ENCODE measurements at regions not wholly inside any gene's neighbourhood (a gene's known extent, or its start where the extent isn't known, plus 50 kb on each side); places are given as distances from the start of the nearest gene placed in this dataset.

DNA sequence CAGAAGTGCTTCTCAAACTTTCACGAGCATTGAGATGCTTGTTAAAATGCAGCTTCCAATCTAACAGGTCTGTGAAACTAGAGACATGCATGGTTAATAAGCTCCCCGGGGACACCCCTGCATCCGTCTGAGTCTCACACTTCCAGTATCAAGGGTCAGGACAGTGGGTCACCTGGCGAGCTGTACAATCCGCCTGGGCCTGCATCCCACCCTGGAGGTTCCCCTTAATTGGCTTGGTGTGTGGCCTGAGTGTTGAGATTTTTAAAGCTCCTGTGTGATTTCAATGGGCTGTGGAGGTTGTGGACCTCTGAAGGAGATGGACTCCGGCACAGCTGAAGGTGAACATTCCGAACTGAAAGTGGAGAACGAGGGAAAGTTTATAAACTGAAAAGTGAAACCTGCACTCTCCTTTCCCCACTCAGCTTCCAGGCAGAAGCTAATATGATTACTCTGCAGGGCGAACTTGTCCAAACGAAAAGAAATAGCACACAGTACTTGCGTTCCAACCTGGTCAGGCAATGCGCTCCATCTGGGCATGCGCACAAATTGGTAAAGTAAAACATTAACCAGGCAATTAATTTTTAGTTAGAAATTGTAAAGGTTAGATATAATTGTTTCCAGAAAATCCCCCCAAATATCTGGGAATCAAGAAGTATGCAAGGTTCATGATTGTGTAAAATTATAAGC lies 191.7 kb upstream of the ALKAL2 start:
- no peak for DNase-seq

DNA sequence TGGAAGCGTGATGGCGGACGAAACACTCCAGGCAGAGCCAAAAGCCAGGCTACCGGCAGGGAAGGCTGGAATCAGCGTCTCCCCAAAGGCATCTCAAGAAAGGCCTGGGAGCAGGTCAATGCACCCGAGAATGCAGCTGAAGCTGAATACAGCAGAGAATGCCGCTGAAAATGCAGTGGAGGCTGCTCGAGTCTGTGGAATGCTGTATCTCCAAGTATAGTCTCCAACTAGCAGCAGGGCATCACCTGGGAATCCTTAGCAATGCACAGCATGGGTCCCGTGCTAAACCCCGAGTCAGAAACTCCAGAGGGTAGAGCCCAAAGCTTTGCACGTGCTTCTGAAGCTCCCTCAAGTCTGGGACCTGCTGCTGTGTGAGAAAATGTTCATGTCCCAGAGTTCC lies 191.1 kb upstream of the ALKAL2 start:
- DNase-seq, result no peak

DNA sequence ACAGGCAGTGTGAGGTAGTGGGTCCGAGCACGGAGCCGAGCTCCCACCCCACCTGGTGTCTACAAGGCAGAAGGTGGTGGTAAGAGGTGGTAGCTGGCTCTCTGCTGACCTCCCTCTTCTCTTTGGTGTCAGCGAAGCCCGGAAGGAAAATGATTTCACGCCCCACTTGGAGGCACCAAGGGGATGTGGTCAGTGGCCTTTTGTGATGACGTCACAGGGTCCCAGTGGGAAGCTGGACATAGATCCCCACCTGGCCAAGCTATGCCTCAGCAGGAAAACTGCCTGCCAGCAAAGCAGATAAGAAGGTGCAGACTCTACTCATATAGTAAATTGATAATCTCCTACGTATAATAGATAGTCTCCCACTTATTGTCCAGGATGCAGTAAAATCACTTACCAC lies 183.7 kb upstream of the ALKAL2 start:
- no peak for DNase-seq

DNA sequence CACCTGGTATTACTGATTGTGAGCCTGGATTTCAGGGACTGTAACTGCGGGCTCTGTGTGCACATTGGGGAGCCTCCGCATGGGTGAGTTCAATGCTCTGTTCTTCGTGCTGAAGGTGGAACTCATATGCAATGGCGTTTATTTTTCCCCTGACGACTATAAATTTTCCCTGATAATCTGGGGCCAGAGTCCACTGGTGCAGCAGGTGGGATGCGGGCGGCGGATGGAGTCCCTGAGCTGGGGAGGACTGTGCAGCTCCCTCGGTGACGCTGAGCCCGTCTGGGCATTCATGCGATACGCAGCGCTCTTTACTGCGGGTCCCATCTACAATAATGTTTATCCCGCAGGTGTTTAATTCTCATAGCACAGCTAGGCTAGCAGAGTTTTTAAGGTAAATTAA lies 181.6 kb upstream of the ALKAL2 start:
- DNase-seq, result no peak

DNA sequence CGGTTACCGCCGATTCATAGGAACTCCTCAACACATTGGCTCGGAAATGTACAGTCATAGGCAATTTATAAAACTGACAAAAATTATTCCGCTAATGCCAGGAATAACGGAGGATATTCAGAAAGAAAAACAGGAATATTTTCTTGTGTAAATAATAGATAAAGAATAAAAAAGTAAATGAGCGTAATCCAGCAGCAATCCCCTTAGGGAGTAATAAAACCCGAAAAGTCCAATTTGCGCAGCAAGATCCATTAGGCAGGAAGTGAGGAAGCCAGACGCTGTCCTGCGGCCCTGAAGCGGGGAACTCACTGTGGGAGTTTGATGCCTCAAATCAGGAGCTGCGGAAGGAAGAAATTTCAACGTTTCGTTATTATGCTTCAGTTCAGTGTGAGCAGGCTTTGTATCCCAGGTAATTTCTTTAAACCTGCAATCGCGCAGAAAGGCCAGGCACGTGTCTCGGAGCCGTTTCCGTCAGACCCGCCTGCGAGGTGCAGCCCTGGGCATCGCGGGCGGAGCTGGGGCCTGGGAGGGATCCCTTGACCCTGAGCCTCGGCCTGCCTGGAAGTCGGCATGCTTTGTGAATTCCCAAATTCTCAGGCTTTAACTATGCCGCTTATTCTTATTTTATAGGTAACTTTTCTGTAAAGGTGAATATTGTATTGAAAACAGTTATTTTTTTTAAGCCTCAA lies 180.9 kb upstream of the ALKAL2 start:
- DNase-seq, result no peak

DNA sequence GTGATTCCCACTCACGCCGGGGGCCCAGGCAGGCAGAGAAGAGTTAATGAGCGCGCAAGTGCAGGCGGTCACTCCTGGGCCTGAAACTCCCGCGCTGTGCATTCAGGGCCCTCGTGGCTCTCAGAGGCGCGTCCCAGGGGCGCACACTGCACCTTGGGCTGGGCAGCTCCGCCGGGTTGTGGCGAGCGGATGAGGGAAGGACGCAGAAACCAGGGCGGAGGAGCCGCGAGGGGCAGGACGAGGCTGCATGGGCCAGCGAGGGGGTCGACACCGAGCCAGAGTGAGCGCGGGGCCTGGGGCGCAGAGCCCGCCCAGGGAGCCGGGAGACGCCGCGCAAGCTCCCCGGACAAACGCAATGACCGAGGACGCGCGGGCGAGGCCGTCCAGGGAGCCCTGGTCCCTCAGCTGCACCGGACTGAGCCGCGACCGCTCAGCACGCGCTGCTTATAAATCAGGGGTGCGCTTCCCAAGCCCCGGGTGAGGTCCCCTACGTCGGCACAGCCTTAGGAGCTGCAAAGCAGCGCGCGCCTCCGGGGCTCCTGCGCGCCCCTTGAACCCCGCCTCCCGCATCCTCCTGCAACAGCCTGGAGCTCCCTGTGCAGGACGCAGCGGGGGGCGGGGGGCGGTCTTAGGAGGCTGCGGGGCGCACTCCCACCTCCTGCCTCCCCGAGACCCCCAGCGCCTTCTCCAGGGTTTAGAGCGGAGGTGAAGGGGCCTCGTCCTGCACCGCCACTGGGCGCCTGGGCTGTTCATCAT lies 180.2 kb upstream of the ALKAL2 start:
- no peak for DNase-seq

DNA sequence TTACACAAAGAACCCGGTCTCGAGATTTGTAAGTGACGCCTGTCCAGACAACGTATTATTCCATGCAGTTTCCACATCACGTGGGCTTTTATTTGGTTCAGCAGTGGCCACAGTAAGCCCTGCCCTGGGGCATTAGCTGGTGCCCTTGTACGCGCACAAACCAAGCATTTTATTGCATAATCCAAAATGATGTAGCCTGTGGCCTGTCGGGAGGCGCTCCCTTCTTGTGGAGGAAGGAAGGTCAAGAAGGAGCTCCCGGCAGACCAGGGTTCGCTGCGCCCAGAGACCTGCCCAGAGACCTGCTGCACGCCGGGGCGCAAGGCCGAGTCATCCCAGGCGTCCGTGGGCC lies 179.6 kb upstream of the ALKAL2 start:
- DNase-seq, result no peak

DNA sequence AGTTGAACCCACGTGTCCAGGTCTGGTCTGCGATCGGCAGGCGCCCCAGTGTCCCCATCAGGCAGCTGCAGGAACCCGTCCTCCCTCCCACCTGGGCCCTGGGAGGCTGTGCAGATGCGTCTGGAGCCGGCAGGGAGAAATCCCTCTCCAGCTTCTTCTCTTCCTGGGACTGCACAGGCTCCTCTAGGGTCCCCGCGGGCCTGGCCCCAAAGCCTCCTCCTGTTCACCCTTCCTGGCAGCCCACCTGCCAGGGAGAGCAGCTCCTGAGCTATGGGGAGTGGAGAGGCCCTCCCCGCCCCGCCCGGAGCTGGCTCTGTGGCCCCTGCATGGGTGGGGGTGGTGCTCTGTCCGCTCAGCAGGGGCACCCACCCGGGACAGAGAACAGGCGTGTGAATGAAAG lies 179.2 kb upstream of the ALKAL2 start:
- DNase-seq, result no peak

DNA sequence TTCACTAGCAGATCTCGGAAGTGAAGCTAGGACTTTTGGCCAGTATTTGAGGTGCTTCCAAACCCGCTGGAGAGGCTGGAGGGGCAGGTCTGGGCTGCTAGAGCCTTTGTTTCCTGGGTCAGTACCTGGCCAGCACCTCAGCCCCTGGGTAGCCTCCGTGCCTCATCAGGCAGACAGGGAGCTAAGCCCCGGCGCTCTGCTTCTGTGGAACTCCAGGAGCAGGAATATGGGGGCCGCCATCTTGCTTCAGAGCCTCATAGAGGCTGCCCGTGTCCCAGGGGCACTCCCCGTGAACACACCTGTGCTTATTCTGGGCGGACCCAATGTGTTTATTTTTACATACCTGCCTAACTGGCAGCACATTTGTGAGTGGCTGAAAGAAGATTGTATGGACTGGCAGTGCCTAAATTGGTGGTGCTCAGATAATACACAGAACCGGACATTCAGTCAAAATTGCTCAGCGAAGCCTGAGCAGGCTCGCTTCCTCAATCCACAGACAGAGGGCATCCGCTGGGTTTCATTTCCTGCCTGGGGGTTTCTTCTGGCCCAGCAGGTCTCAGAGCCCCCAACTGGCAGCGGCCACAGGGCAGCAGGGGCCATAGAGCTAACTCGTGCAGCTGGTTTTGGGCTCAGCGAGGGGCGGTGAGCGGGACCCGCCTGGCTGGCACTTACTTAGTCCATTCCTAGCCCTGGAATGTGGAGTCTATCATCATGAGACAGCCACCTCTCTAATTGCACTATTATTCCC lies 176.8 kb upstream of the ALKAL2 start:
- DNase-seq, result no peak

DNA sequence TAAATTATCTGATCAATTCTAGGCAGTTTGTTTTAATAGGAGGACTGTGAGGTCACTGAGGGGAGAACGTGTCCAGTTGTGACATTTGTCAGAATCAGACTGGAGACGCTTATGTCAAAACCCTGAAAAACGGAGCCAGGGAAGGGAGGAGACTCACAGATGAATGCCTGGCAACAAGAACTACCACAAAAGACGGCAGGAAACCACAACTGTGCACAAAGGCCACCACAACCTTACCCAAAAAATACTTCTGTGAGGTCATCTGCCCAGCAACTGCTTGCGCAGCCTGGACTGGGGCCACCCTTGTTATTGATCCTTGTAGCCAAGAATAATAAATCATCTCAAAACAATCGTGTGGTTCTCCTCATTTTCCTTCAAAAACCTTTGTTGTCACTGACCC lies 173.0 kb upstream of the ALKAL2 start:
- DNase-seq, result no peak

DNA sequence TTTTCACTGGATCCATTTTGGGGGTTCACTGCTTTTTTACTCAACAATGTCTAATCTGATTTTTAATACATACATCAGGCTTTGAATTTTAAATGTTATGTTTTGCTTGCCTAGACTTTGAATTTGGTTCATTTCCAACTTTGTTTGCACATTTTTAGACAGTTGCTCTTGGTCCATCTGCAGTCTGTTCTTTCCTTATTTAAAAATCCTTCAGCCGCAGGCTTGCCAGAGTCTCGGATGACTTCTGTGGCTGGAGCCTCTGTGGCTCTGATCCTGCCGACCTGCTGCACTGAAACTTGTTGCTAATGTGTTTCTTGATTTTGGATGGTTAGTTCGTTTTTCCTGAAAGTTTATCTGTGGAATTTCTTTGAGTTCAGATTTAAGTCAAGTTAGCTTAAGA lies 172.0 kb upstream of the ALKAL2 start:
- DNase-seq, result no peak

DNA sequence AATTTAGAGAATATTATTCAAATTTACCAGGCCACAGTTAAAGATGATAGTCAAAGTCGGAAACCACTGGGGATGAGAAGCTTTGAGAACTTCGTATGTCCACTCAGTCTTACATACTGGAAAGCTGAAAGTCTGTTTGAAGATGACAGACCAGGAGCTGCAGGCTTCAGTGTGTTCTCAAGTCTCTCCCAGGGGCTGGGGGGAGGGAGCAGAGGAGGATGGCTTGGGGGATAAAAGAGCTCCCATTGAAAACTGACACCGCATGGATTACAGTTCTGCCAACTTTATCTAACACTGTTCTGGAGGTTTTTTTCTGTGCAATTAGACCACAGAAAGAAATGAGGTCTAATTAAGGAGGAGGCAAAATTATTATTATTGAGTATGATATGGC lies 170.5 kb upstream of the ALKAL2 start:
- no peak for DNase-seq

DNA sequence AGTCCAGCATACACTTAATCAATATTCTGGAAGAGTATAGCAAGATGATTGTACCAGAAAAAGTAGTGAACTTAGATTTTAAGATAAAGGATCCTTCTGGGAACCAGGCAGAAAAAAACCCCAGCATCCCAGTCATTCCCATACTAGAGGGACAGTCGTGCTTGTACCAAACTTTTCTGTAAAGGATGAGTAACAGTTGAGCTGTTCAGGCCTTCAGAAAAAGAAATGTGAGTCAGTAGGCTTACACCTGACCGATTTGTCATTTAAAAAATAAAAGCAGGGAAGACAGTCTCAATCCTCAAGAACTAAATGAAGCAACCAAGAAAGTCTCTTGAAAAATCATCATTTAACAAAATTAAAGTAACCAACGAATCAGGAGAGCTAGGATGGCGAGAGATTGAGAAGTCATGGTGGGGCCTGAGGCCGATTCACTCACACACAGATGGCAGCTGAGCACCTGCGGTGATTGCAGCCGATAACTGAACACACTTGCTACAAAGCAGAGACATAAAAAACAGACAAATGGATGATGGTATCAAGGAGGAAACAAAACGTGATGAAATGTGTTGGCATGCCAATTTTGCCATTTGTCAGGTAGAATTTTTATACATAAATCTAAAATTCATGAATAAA lies 170.0 kb upstream of the ALKAL2 start:
- no peak for DNase-seq

DNA sequence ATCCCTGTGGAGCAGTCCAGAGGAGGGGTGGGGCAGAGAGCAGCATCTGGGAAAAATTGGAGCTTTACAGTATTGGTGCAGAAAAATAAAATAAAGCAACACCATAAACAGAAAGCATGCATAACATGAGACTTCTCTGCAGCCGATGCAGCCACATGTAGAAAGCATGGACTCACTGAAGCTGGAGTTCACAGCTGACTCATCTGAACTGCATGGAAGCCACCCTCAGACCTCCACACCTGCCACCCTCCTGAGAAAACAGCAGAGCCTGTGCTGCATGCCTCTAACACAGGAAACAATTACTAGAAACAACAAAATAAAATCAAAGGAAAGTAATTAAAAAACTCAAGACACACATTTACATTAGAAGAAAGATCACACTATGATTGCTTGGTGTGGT lies 169.4 kb upstream of the ALKAL2 start:
- DNase-seq, result no peak

DNA sequence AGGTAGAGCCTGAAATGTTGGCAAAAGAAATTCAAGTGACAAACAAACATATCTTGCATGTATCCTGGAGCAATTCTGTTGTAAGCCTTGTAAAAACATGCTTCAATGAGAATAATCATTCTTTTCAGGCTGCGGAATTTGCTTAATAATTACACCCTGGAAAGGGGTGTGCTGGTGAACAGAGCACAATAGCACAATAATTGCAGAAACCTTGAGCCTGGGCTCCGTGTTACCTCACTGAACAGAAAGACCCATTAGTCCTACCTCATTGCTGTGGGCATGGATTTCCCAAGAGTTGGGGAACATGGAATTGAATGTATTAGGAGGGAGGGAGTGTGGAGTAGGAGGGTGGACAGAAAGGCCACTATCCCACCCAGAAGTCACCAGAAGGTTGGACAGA lies 168.0 kb upstream of the ALKAL2 start:
- no peak for DNase-seq

DNA sequence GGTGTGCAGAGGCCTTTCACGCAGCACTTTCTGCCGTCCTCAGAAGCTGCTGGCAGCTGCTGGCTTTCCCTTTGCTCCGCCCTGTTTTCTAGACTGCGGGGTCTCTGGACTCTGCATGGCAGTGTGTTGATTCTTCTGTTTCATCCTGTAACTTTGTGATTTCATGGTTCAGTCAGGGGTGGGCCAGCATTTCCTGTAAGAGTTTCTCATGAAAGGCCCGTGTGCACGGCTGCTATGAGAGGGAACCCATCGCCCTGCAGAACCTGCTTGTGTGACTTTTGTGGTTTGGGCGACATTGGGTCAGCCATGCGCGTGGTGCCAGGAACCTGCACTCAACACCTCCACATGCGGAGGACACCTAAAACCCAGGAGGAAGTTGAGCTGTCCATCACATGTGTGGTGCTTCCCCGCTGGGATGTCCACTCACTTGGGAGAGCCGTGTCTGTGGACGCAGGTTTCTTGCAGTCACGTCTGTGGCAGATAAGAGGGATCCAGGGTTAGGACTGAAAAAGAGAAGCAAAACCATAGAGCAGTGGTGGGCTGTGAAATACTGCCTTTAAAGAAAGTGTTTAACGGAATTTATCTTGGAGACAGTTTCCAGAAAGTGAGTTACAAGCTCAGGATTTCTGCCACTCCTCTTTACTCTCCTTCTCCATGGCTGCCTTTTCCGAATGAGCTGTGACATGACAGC lies 167.3 kb upstream of the ALKAL2 start:
- DNase-seq, result no peak

DNA sequence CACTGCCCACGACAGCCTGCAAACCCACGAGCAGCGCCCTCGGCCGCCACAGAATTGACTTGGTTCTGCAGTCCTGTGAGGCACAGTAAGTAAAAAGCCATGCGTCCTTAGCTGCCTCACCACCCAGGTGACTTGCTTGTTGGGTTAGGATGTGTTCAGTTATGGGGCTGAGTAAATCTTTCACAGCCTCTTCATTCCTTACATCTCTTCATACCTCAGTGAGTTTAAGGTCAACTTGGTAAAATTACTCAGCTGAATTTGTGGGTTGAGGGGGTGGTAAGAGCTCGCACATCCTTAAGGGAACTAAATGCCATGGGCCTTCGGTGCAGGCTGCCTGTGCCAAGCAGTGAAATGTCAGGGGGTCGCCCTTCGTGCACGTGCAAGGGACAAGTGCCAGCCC lies 165.2 kb upstream of the ALKAL2 start:
- DNase-seq, result no peak

DNA sequence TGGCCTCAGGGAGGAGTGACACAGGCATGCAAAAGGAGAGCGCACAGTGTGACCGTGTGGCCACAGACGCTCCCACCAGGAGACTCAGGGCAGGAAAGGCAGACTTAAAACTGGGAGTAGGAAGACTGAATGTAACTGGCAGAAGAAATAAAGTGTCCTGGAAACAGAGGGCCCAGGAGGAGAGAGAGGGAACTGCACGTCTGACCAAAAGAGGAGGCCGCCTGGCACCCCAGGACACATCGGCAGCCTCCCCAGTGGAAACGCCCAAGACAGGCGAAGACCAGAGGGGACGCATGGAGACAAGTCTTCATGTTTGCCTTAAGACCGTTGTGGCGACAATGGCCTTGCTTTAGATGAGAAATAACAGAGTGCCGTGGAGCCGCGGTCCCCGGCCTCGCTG lies 163.6 kb upstream of the ALKAL2 start:
- DNase-seq, result no peak

DNA sequence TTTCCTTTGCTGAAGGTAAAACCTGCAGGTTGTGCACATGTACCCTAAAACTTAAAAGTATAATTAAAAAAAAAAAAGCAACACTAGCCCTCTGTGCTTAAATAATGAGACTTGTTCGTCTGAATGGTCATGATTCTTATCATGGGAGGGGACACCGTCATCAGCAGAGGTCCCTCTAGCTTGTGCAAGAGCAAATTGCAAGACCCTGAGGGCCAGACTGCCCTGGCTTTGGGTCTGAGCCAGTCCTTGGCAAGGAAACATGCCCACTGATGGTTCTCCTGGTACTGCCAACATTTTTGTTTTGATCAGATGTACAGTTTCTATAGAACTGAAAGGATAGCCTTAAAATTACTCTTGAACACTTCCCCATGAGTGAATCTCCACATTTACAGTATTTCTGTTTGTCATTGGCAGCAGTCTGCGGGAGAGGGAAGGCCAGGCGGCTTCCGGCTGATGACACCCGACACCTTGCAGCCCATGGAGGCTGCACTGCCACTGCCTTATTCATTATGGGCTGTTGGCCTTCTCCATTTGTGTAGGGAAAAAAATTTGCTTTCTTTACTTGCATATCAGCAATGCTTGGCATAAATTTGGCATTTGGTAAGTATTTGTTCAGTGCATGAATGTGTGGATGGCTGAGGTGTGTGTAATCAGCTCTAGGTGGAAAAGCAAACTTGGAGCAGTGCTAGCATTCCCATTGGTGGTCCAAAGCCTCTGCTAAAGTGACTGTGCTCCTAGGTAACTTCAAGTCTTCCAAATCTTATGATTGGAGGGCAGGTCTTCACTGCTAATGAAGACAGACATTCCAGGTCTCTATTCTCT lies 161.6 kb upstream of the ALKAL2 start:
- no peak for DNase-seq

DNA sequence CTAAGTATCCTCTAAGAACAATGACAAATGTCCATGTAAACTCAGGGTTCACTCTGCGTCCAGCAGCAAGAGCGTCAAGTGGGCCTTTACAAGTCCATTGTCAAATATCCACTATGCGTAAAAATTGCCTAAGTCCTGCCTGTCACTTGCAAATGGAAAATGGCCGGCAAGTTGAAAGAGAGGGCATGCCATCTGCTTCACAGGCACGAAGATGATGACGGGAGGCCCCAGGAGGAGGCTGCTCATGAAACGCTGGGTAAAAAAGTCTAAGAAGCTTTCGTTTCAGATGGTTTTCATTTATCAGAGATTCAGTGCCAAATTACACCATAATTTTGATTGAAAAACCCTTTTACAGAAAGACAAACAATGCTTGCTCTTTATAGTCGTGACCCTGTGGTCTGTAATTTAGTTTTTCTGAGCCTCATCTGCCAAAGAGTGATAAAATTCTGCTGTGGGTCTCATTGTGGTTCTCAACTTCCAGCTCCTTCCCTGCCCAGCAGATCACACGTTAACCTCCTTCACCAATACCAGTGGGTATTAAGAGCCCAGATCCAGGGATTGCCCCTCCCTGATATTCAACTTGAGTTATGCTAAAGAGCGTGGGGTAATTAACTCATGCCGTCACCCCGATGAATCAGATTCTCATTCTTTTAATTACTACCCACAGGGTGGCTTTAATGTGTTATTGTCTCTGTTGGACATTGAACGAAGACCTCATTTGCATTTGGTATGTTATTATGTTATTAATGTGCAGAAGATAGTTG lies 160.2 kb upstream of the ALKAL2 start:
- no peak for DNase-seq
